ENCODE measurements at regions not wholly inside any gene's neighbourhood (a gene's known extent, or its start where the extent isn't known, plus 50 kb on each side); places are given as distances from the start of the nearest gene placed in this dataset.

- TF ChIP-seq EZH2phosphoT487 (conservative IDR thresholded peaks at IDR 0.05; ENCODE audit: low read length) = no peak
- no peak for TF ChIP-seq CTCF (IDR thresholded peaks at IDR 0.05; ENCODE audit: insufficient read depth, low read length, poor library complexity, severe bottlenecking)
- Histone ChIP-seq H3K27me3 (ENCODE audit: low read length) (no peaks in the 10 kb centered on the region), H3K79me2 (ENCODE audit: insufficient read depth, low read length) (no peaks in the 10 kb centered on the region), H3K36me3 (ENCODE audit: low read length) (no peaks in the 10 kb centered on the region), H3K4me2 (ENCODE audit: low read depth, low read length, poor library complexity, severe bottlenecking) (no peak overlapping the region), H3K9me2 (replicated peaks; ENCODE audit: insufficient read depth, low read length) (no peaks in the 10 kb centered on the region), H3K27ac (ENCODE audit: low read depth, low read length) (no peak overlapping the region), H4K20me1 (ENCODE audit: low read depth, low read length) (no peaks in the 10 kb centered on the region), H3F3A (ENCODE audit: insufficient read depth) (no peaks in the 10 kb centered on the region), H3K9ac (ENCODE audit: low read length) (no peak overlapping the region), H3K4me3 (ENCODE audit: insufficient read depth, low read length, poor library complexity, severe bottlenecking) (no peak overlapping the region), H2AFZ (ENCODE audit: low read depth, low read length, severe bottlenecking) (no peak overlapping the region), H3K9me3 (ENCODE audit: insufficient read depth, low read length) (no peaks in the 10 kb centered on the region)
Measured at GRCh38 chr3:112765531-112765930, 81.1 kb downstream of the CD200R1L start.

- TF ChIP-seq CTCF (IDR thresholded peaks at IDR 0.05; ENCODE audit: insufficient read depth, low read length, poor library complexity, severe bottlenecking) = no peak
- TF ChIP-seq EZH2phosphoT487 (conservative IDR thresholded peaks at IDR 0.05; ENCODE audit: low read length) = no peak
- Histone ChIP-seq H3K27me3 (ENCODE audit: low read length) (no peaks in the 10 kb centered on the region), H3K4me3 (ENCODE audit: insufficient read depth, low read length, poor library complexity, severe bottlenecking) (no peak overlapping the region), H3K9ac (ENCODE audit: low read length) (no peak overlapping the region), H3K9me3 (ENCODE audit: insufficient read depth, low read length) (no peaks in the 10 kb centered on the region), H3K4me2 (ENCODE audit: low read depth, low read length, poor library complexity, severe bottlenecking) (no peak overlapping the region), H4K20me1 (ENCODE audit: low read depth, low read length) (no peaks in the 10 kb centered on the region), H3K36me3 (ENCODE audit: low read length) (no peaks in the 10 kb centered on the region), H3K9me2 (replicated peaks; ENCODE audit: insufficient read depth, low read length) (no peaks in the 10 kb centered on the region), H2AFZ (ENCODE audit: low read depth, low read length, severe bottlenecking) (no peak overlapping the region), H3K79me2 (ENCODE audit: insufficient read depth, low read length) (no peaks in the 10 kb centered on the region), H3F3A (ENCODE audit: insufficient read depth) (no peaks in the 10 kb centered on the region), H3K27ac (ENCODE audit: low read depth, low read length) (no peak overlapping the region)
Measured at GRCh38 chr3:112763258-112763657, 83.4 kb downstream of the CD200R1L start.

- Histone ChIP-seq H3K27me3 (ENCODE audit: low read length) (no peaks in the 10 kb centered on the region), H2AFZ (ENCODE audit: low read depth, low read length, severe bottlenecking) (no peak overlapping the region), H3K9ac (ENCODE audit: low read length) (no peak overlapping the region), H4K20me1 (ENCODE audit: low read depth, low read length) (no peaks in the 10 kb centered on the region), H3K9me2 (replicated peaks; ENCODE audit: insufficient read depth, low read length) (no peaks in the 10 kb centered on the region), H3K27ac (ENCODE audit: low read depth, low read length) (no peak overlapping the region), H3K4me2 (ENCODE audit: low read depth, low read length, poor library complexity, severe bottlenecking) (no peak overlapping the region), H3K9me3 (ENCODE audit: insufficient read depth, low read length) (peaks cover 11% of the 10 kb centered on the region; the same call in 1 of the 2 replicates), H3K4me3 (ENCODE audit: insufficient read depth, low read length, poor library complexity, severe bottlenecking) (no peak overlapping the region), H3F3A (ENCODE audit: insufficient read depth) (no peaks in the 10 kb centered on the region), H3K36me3 (ENCODE audit: low read length) (peaks cover 5% of the 10 kb centered on the region; the same call in 1 of the 2 replicates), H3K79me2 (ENCODE audit: insufficient read depth, low read length) (no peaks in the 10 kb centered on the region)
- TF ChIP-seq EZH2phosphoT487 (conservative IDR thresholded peaks at IDR 0.05; ENCODE audit: low read length) (no peak), CTCF (IDR thresholded peaks at IDR 0.05; ENCODE audit: insufficient read depth, low read length, poor library complexity, severe bottlenecking) (no peak)
Measured at GRCh38 chr3:112761062-112761638, 85.5 kb downstream of the CD200R1L start.

All from SU-DHL-6 (cell line).